ENCODE measurements at regions not wholly inside any gene's neighbourhood (a gene's known extent, or its start where the extent isn't known, plus 50 kb on each side); places are given as distances from the start of the nearest gene placed in this dataset.
"Not testable (repeated sequence)": the region's sequence is repeated elsewhere in the genome, so short reads cannot be mapped to it uniquely, and the experiment has no call there.

DNA sequence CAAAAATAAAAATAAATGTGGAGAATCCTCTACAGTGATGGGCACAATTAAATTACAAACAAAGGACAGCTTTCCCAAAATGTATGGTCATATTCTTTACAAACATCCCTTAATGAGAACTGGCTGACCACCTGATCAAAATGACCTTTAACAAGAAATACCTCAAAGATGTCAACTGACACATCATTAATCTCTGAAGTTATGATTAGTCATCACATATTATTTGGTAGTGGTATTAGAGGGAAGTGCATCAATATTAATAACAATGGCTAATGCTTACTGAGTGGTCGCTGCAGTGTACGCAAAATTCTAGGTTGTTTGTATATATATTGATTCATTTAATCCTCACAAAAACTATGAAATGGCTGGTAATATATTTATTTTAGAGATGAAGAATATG lies 340.6 kb downstream of the GJA1 start:
- DNase-seq = no peak

GRCh38 chr6:121780325-121781321 lies 345.2 kb downstream of the GJA1 start:
- no peak for DNase-seq

DNA sequence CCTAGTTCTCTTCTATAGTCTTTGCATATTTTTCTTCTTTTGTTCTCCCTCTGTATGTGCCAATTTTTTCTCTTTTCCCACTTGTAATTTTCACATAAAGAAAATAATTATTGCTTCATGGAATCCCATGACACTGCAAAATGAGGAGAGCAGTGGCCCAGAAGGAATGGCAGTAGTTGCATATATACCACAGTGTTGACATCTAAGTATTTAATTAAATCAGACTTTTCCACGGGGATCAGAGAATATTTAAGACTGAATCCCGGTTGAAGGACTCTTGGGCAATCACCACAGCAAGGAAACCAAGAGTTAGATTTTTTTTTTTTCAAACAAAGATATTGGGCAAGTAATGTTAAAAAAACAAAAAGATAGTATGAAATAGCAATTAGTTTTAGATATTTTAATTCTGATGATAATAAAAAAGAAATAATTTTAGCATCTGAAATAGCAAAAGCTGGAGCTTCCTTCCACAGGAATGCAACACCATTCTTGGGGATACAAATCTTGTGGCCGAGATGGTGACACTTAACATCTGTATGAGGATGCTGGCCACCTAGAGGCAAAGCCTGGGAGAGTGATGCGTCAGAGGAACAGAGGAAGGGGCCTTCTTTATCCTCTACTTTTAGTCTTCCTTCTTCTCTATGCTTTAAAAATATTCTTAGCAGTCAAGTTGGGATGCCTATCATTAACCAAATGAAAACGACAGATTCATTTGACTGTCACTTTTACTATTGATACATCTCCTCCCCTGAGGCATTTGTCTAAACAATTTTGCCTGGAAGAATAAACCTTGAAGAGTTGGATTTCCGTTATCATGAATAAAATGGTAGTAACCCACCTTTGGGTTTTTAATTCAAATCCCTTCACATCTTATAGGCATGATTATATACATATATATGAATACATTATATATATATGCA lies 356.2 kb downstream of the GJA1 start:
- DNase-seq = no peak

GRCh38 chr6:121794630-121795029 lies 359.2 kb downstream of the GJA1 start:
- no peak for DNase-seq

DNA sequence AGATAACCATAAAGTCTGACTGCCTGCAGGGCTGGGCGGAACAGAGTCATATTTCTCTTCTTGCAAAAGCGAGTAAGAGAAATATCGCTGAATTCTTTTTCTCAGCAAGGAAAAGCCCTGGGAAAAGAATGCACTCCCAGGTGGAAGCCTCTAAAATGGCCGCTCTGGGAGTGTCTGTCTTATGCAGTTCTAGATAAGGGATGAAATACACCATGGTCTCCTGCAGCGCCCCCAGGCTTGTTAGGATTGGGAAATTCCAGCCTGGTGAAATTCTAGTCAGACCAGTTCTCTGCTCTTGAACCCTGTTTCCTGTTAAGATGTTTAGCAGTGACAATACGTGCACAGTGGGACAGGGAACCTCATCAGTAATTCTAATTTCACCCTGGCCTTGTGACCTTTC lies 362.2 kb downstream of the GJA1 start:
- DNase-seq = not testable (repeated sequence)

DNA sequence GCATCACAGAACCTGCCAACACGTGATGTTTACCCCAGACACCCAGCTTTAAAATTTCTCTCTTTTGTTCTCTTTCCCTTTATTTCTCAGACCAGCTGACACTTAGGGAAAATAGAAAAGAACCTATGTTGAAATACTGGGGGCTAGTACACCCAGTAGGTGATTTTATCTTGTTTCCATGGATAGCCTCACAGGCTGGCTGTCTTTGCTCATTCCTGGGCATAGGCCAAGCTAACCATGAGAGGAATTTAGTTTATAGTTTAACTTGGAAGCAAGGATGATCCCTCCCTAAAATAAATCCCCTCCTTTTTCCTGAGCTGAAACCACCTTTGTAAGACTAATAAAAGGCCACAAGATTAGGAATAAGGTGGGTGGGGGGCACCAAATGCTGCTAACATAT lies 362.7 kb downstream of the GJA1 start:
- DNase-seq = not testable (repeated sequence)

GRCh38 chr6:121799574-121799973 lies 364.1 kb downstream of the GJA1 start:
- DNase-seq = no peak

- DNase-seq = no peak
These were observed 364.6 kb downstream of the GJA1 start for GRCh38 chr6:121800047-121800446.

DNA sequence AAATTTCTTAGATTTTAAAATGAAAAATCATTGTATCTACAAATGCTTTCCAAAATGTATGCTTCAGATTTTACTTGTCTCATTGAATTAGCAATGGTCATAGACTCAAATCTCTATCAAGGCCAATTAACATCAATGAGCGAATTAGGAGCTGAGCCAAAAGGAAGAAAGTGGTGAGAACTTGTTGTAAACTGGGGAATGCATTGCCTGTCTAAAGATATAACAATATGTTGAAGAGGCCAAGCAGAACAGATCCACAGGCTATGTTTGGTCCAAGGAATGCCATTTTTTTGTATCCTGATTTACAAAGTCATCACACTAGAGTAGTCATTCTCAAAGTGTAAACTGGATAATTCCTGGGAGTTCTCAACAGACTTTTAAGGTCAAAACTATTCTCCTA lies 370.7 kb downstream of the GJA1 start:
- no peak for DNase-seq

DNA sequence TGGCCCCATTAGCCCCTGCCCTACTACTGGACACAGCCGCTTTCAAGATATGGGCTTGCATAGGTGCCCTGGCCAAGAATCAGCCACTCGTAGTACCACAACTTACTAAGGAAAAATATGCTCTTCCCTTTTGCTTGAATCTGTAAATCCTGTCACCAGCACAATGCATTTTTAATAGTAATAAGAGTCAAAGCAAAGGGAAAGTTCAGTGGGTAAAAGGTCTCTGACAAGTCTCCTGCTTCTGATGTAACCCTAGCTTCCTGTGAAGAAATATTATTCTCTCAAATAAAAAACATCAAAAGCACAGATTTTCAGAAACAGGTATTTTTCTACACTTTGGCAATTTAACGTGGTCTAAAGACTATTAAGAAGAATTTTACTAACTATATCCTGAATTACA lies 373.8 kb downstream of the GJA1 start:
- no peak for DNase-seq

- DNase-seq = no peak
These were observed 374.9 kb downstream of the GJA1 start for GRCh38 chr6:121810158-121811032.

DNA sequence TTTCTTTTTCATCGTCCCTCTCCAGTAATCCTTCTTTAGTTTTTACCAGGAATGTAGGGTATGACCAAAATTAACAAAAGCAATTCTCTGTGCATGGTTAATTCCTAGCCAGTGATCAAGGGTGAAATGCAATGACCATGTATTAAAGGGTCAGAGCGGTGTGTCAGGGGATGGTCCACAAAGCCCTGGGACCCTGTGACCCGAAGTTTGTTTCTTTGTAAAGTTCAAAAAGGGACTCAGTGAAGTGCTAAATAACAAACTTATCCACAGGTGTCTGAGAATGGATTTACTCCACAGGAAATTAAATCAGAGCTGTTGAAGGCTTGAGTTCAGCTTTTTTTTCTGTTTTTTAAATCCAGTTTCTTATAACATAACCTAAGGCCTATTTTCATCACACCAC lies 375.7 kb downstream of the GJA1 start:
- DNase-seq = no peak

GRCh38 chr6:121816361-121816760 lies 380.9 kb downstream of the GJA1 start:
- no peak for DNase-seq

DNA sequence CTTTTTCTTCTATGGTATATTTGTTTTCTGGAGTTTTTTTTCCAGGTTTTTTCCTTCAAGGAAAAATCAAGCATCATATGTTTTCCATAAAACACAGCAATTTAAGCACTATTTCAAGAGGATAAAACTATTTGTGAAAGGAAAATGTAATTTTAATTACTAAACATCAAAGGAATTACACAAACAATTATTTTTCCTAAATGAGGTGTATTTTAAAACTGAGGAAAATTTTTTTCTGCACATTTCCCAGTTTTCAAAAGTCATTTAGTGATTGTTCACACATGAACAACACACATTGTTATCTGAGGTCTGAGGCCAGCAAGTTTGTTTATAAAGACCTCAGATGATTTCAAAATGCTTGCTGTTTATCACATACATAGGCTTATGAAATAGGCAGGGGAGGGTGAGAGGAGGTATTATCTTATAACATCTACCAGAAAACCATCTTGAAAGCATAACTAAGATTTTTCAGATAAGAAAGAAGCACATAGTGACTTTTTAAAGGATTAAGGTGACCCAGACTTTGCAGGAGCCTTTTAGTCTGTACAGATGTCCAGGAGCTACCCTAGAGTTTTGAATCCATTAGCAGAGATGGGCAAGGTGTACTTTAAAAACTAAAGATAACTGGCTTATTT lies 381.6 kb downstream of the GJA1 start:
- DNase-seq = no peak

- no peak for DNase-seq
These were observed 388.0 kb downstream of the GJA1 start for GRCh38 chr6:121823437-121823851.

DNA sequence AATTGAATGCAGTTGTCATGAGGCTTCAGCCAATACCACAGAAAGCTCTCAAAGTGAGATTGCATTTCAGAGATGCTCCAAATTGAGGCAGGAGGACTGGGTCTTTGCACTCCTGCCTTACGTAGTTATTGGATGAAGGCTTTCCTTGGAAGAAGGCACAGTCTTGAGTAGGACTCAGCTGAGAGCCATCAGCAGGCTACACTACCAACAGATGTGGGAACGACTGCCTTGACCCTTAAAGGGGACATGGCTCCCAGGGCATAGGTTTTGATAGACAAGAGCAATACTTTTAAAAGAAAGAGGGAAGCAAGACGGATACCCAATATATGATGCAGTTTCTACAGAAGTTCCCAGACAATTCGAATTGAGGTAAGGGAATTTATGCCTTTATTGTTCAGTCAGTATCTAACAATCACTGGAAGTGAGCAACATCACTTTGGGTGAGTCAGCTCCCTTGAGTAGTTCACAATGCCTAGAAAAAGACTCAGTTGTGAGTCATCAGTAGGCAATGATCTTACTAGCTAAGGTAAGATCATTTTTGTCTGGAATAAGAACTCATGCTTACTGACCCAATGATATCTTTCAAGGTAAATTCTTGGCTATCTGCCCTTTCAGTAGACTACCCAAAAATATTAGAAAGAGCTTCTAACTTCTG lies 390.8 kb downstream of the GJA1 start:
- no peak for DNase-seq

- DNase-seq = no peak
These were observed 392.9 kb downstream of the GJA1 start for GRCh38 chr6:121828146-121828886.

DNA sequence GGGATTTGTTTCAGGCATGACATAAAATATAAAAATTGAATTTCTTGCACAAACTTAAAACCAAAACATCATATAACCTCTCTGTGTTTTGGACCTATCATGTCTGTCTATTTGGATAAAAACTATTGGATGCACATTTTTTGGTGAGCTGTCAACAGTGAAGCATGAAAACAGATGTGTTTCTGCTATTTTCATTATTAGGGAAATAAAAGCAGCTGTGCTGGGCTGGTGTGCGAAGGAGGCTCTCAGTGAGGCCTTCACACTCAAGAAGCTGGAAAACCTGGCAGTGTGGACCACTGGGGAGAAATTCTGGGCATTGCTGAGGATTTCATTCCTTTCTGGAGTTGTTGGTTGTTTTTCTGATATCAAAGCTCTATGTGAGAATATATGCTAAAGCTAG lies 395.3 kb downstream of the GJA1 start:
- DNase-seq = no peak

DNA sequence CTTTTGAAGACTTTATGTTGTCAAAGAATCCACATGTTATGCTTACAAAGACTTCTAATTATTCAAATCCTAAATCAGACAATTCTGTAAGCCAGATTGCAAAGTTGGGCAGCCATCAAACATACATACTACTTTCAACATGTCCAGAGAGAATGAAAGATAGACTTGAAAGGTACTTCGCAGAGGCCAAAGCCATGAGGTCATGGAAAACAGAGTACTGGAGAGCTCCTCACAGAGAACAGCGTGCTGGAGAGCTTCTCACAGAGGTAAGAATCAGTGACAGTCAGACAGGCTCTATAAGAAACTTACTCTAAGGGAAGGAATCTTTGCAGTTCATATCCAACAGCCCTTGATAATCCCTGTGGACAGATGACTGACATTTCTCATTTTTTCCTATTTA lies 400.2 kb downstream of the GJA1 start:
- no peak for DNase-seq

DNA sequence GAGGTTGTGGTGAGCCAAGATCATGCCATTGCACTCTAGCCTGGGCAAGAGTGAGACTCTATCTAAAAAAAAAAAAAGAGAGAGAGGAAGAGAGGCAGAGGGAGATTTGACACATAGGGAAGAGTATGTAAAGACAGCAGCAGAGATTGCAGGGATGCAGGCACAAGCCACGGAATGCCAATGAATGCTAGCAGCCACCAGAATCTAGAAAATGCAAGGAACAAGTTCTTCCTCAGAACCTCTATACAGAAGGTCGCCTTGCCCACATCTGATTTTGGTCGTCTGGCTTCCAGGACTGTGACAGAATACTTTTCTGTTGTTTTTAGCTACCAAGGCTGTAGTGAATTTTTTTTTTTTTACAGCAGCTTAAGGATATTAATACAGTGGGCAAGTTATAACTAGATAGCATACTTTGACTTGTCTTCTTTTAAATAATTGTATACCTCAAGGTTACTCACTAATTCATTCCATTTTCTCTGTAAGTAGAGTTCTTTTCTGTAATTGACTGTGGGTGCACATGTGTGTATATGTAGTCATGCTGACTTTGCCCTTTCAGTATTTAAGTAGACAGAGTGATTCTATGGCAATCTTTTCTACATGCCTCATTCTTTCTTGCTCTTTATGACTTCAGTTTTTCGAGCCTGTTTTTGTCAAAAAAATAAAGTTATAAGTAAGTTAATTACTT lies 402.2 kb downstream of the GJA1 start:
- DNase-seq = no peak

All from stimulated activated CD4-positive, alpha-beta T cell treated with anti-CD3 and anti-CD28 coated beads, Interleukin-4, amount 100 ng/mL, for 4 hours (primary cell).